Omental fat pad (tissue), 3 donors: ENCODE measurements at regions not wholly inside any gene's neighbourhood (a gene's known extent, or its start where the extent isn't known, plus 50 kb on each side); places are given as distances from the start of the nearest gene placed in this dataset.
"Not testable (repeated sequence)": the region's sequence is repeated elsewhere in the genome, so short reads cannot be mapped to it uniquely, and the experiment has no call there.

Source experiments
- ATAC-seq: fragments of 150-250 bp; one replicate; pipeline ENCODE4 v1.9.1; 2016; ENCODE audit warnings: mild to moderate bottlenecking, moderate library complexity; ENCODE audit not compliant: low FRiP score
- DNase-seq: peaks from one replicate; pipeline ENCODE4 v3.0.0-alpha.2; 2019; ENCODE audit warnings: low spot score
- TF ChIP-seq, protein P1 (sequence below), 3 donors: fragments of 450-650 bp; IDR thresholded peaks; one replicate each; pipeline ENCODE4 v1.5.1; 2016 to 2017; ENCODE audit warnings: antibody characterized with exemption in 3 of 3, mild to moderate bottlenecking in 3 of 3, moderate library complexity in 2 of 3

DNA sequence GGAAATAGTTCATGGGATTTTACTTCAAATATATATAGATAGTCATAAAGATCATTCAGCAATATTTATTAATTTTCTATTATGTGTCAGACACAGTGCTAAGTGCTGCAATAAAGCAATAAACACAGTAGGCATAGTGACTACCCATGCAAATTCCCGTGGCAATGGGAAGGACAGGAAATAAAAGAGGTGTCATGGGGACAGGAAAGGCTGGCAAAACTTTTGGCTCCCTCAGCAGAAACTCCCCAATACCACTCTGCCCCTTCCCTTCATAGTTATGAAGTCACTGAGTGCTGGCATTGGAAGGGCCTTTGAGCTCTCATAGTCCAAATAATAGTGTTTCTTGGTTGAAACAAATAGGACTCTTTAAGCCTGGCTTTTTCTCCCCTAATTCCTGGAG, 104.4 kb upstream of the DPT start:
- DNase-seq (no peak), ATAC-seq (no peak)
- TF ChIP-seq, protein P1, sequence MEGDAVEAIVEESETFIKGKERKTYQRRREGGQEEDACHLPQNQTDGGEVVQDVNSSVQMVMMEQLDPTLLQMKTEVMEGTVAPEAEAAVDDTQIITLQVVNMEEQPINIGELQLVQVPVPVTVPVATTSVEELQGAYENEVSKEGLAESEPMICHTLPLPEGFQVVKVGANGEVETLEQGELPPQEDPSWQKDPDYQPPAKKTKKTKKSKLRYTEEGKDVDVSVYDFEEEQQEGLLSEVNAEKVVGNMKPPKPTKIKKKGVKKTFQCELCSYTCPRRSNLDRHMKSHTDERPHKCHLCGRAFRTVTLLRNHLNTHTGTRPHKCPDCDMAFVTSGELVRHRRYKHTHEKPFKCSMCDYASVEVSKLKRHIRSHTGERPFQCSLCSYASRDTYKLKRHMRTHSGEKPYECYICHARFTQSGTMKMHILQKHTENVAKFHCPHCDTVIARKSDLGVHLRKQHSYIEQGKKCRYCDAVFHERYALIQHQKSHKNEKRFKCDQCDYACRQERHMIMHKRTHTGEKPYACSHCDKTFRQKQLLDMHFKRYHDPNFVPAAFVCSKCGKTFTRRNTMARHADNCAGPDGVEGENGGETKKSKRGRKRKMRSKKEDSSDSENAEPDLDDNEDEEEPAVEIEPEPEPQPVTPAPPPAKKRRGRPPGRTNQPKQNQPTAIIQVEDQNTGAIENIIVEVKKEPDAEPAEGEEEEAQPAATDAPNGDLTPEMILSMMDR (IDR thresholded peaks at IDR 0.05) = no peak

DNA sequence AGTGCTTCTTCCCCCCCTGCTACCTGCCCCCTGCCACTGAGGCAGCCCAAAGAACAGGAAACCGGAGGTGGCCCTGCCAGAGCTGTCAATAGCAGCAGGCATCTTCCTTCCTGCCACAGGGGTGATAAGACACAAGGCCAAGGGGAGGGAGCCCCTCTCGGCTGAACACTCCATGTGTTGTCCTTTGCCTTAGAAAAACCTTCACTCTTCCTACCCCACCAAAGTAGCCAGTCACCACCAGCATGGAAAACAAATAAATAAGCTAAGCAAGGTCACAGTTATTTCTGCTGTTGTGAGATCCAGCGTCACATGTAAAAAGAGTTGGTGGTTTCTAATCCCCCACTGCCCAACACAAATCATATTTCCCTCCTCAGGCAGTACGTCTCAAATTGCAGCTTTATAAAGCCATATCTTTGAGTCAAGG, 104.8 kb upstream of the DPT start:
- TF ChIP-seq, protein P1 (IDR thresholded peaks at IDR 0.05) = no peak
- ATAC-seq = no peak
- DNase-seq = no peak

DNA sequence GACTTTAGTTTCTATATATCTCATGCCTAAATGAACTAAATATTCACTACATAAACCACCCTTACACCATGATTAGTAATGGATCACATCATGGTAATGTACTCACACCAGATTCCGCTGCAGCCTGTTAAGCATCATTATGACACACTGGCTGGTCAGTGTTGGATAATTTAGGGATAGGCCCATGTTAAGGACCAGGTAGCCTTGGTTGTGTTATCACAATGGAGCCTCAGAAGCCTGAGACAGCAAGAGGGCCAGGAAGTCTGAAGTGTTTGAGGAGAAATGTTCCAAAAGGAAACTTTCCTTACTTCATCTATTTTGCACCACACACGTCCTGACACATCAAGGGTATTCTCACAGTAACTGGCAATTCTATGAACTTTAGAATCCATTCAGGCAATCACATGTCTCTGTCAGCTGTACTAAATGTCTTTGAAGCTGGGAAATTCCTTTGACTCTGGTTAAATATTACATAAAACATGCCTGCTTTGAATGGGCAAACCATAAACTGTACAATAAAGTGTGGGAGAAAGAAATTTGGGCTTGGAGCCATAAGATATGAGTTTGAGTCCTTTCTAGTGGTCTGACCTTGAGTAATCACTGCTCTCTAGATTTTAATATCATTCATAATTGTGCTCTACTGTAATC, 105.3 kb upstream of the DPT start:
- ATAC-seq (peak; percentile 41), DNase-seq (no peak)
- TF ChIP-seq, protein P1 (IDR thresholded peaks at IDR 0.05) = no peak

DNA sequence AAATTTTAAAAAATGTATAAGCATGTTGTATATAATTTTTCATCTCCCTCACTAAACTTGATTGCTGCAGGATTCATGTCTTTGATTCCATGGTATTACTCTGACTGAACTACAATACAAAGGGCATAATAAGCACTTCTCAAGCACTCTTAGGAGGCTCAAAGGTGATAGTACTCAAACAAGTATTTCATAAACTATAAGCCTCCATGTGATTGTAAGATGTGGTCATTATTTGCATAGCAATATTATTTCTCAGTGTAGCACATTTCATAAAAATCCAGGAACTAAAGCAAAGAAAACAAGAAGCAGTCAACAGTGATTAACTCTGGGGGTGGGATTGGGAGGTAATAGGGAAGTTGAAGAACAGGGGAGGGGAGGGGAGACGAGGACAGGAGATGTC, 106.2 kb upstream of the DPT start:
- TF ChIP-seq, protein P1 (IDR thresholded peaks at IDR 0.05) = no peak
- ATAC-seq = no peak

DNA sequence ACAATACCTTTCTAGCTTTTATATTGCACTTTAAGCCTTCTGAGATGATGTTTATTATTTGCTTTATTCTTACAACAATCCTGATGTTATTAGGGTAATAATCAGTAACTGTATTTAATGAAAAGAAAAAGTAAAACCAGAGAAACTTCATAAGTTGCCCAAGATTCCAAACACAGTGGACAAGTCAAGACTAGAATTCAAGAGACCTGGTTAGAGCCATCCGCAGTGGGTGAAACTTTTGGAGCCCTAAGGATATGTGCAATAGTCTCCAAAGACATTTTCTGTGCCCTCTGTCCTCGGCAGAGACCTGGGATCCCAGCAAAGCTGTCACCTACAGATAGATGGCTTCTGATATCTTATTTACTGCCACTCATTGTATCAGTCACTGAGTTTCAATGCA, 106.8 kb upstream of the DPT start:
- TF ChIP-seq, protein P1 (IDR thresholded peaks at IDR 0.05) = no peak
- DNase-seq (no peak), ATAC-seq (no peak)

More for the DNA sequence above, 106.2 kb upstream of the DPT start:
- DNase-seq = no peak

DNA sequence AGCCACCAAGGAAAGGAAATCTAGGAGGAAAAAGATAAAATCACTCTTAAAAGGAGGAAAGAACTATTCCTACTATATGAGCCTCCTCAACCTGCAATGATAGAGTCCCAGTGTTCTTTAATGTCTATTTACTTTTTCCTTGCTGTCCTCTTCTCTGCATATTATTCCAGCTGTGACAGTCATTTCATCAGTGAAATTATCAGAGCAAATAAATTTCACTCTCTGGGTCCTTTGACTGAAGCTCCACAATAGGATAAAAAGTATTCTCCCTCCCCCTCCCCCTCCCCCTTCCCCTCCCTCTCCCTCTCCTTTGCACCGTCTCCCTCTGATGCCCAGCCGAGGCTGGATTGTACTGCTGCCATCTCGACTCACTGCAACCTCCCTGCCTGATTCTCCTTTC, 107.5 kb upstream of the DPT start:
- DNase-seq (no peak), ATAC-seq (no peak)
- TF ChIP-seq, protein P1 (IDR thresholded peaks at IDR 0.05) = no peak

DNA sequence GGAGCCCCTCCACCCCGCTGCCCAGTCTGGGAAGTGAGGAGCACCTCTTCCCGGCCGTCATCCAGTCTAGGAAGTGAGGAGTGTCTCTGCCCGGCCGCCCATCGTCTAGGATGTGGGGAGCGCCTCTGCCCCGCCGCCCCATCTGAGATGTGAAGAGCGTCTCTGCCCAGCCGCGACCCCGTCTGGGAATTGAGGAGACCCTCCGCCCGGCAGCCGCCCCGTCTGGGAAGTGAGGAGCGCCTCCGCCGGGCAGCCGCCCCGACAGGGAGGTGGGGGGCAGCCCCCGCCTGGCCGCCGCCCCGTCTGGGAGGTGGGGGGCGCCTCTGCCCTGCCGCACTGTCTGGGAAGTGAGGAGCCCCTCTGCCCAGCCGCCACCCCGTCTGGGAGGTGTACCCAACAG, 108.2 kb upstream of the DPT start:
- not testable (repeated sequence) for DNase-seq

More for the DNA sequence above, 108.2 kb upstream of the DPT start:
- not testable (repeated sequence) for ATAC-seq
